Fibroblast of peridontal ligament (primary cell): ENCODE measurements at regions not wholly inside any gene's neighbourhood (a gene's known extent, or its start where the extent isn't known, plus 50 kb on each side); places are given as distances from the start of the nearest gene placed in this dataset.
"Not testable (repeated sequence)": the region's sequence is repeated elsewhere in the genome, so short reads cannot be mapped to it uniquely, and the experiment has no call there.

Experiments
- DNase-seq: peaks from one replicate; pipeline ENCODE4 v3.0.0-alpha.2; 2010; ENCODE audit errors: extremely low read depth

GRCh38 chr21:15311510-15311909 lies 246.7 kb upstream of the NRIP1 start:
- no peak for DNase-seq

GRCh38 chr21:15317034-15317433 lies 252.2 kb upstream of the NRIP1 start:
- DNase-seq = not testable (repeated sequence)

- DNase-seq = no peak
These were observed 254.9 kb upstream of the NRIP1 start for GRCh38 chr21:15319727-15320126.

- DNase-seq = no peak
These were observed 259.7 kb upstream of the NRIP1 start for GRCh38 chr21:15324542-15324941.

- DNase-seq = no peak
These were observed 261.4 kb upstream of the NRIP1 start for GRCh38 chr21:15326032-15326867.

- no peak for DNase-seq
These were observed 263.0 kb upstream of the NRIP1 start for GRCh38 chr21:15327637-15328265.

- DNase-seq = no peak
These were observed 264.4 kb upstream of the NRIP1 start for GRCh38 chr21:15329191-15329590.

GRCh38 chr21:15330872-15331271 lies 266.1 kb upstream of the NRIP1 start:
- no peak for DNase-seq

GRCh38 chr21:15332572-15332971 lies 267.8 kb upstream of the NRIP1 start:
- no peak for DNase-seq

- DNase-seq = no peak
These were observed 268.4 kb upstream of the NRIP1 start for GRCh38 chr21:15333136-15333710.

GRCh38 chr21:15333951-15334350 lies 269.2 kb upstream of the NRIP1 start:
- DNase-seq = no peak

GRCh38 chr21:15343066-15343465 lies 278.3 kb upstream of the NRIP1 start:
- no peak for DNase-seq

GRCh38 chr21:15352009-15352408 lies 287.2 kb upstream of the NRIP1 start:
- DNase-seq = no peak

GRCh38 chr21:15353546-15353945 lies 288.7 kb upstream of the NRIP1 start:
- DNase-seq = no peak

GRCh38 chr21:15354516-15354915 lies 289.7 kb upstream of the NRIP1 start:
- no peak for DNase-seq

- DNase-seq = no peak
These were observed 290.3 kb upstream of the NRIP1 start for GRCh38 chr21:15355066-15355465.

- no peak for DNase-seq
These were observed 294.5 kb upstream of the NRIP1 start for GRCh38 chr21:15359251-15359650.

- DNase-seq = no peak
These were observed 297.7 kb upstream of the NRIP1 start for GRCh38 chr21:15362458-15362857.

GRCh38 chr21:15363921-15364320 lies 299.1 kb upstream of the NRIP1 start:
- DNase-seq = no peak

- DNase-seq = no peak
These were observed 301.1 kb upstream of the NRIP1 start for GRCh38 chr21:15365751-15366392.

GRCh38 chr21:15366555-15366954 lies 301.8 kb upstream of the NRIP1 start:
- no peak for DNase-seq

GRCh38 chr21:15367061-15367626 lies 302.3 kb upstream of the NRIP1 start:
- no peak for DNase-seq
